ENCODE measurements at regions not wholly inside any gene's neighbourhood (a gene's known extent, or its start where the extent isn't known, plus 50 kb on each side); places are given as distances from the start of the nearest gene placed in this dataset.
"Not testable (repeated sequence)": the region's sequence is repeated elsewhere in the genome, so short reads cannot be mapped to it uniquely, and the experiment has no call there.

- no peak for FAIRE-seq
Observed at GRCh38 chr6:117761610-117762009, 86.3 kb downstream of the NUS1 start.

GRCh38 chr6:117771403-117771802 lies 96.1 kb downstream of the NUS1 start:
- FAIRE-seq, result peak; percentile 94

More at GRCh38 chr6:117761610-117762009, 86.3 kb downstream of the NUS1 start:
- no peak for DNase-seq (ENCODE audit: insufficient read length, low spot score)

GRCh38 chr6:117776441-117776840 lies 101.2 kb downstream of the NUS1 start:
- FAIRE-seq (peak; percentile 21), DNase-seq (ENCODE audit: insufficient read length, low spot score) (no peak)

More at GRCh38 chr6:117771403-117771802, 96.1 kb downstream of the NUS1 start:
- peak; percentile 7 for DNase-seq (ENCODE audit: insufficient read length, low spot score)

- no peak for DNase-seq (ENCODE audit: insufficient read length, low spot score)
- no peak for FAIRE-seq
Observed at GRCh38 chr6:117781550-117781949, 106.3 kb downstream of the NUS1 start.

- no peak for FAIRE-seq
- DNase-seq (ENCODE audit: insufficient read length, low spot score), result no peak
Observed at GRCh38 chr6:117783279-117783678, 108.0 kb downstream of the NUS1 start.

GRCh38 chr6:117791012-117791411 lies 115.7 kb downstream of the NUS1 start:
- FAIRE-seq (no peak), DNase-seq (ENCODE audit: insufficient read length, low spot score) (no peak)

- no peak for DNase-seq (ENCODE audit: insufficient read length, low spot score)
- FAIRE-seq, result no peak
Observed at GRCh38 chr6:117795234-117795633, 111.8 kb upstream of the SLC35F1 start.

- not testable (repeated sequence) for FAIRE-seq; DNase-seq (ENCODE audit: insufficient read length, low spot score)
Observed at GRCh38 chr6:117798819-117799218, 108.2 kb upstream of the SLC35F1 start.

- FAIRE-seq, result no peak
- no peak for DNase-seq (ENCODE audit: insufficient read length, low spot score)
Observed at GRCh38 chr6:117810269-117810668, 96.8 kb upstream of the SLC35F1 start.

GRCh38 chr6:117817499-117817898 lies 89.6 kb upstream of the SLC35F1 start:
- FAIRE-seq (no peak), DNase-seq (ENCODE audit: insufficient read length, low spot score) (no peak)

GRCh38 chr6:117817992-117818391 lies 89.1 kb upstream of the SLC35F1 start:
- FAIRE-seq (no peak), DNase-seq (ENCODE audit: insufficient read length, low spot score) (no peak)

- no peak for FAIRE-seq
- no peak for DNase-seq (ENCODE audit: insufficient read length, low spot score)
Observed at GRCh38 chr6:117818449-117818848, 88.6 kb upstream of the SLC35F1 start.

GRCh38 chr6:117829594-117830319 lies 77.3 kb upstream of the SLC35F1 start:
- FAIRE-seq (no peak), DNase-seq (ENCODE audit: insufficient read length, low spot score) (no peak)

GRCh38 chr6:117837261-117837660 lies 69.8 kb upstream of the SLC35F1 start:
- FAIRE-seq, result no peak
- DNase-seq (ENCODE audit: insufficient read length, low spot score), result no peak

GRCh38 chr6:117840541-117840983 lies 66.5 kb upstream of the SLC35F1 start:
- FAIRE-seq (peak; percentile 84), DNase-seq (ENCODE audit: insufficient read length, low spot score) (no peak)

- no peak for DNase-seq (ENCODE audit: insufficient read length, low spot score)
- FAIRE-seq, result no peak
Observed at GRCh38 chr6:117847912-117848311, 59.2 kb upstream of the SLC35F1 start.

- no peak for FAIRE-seq
- no peak for DNase-seq (ENCODE audit: insufficient read length, low spot score)
Observed at GRCh38 chr6:117849087-117849486, 58.0 kb upstream of the SLC35F1 start.

Data from GM19239 (cell line).